ENCODE measurements at regions not wholly inside any gene's neighbourhood (a gene's known extent, or its start where the extent isn't known, plus 50 kb on each side); places are given as distances from the start of the nearest gene placed in this dataset.

- TF ChIP-seq YY1 (IDR thresholded peaks at IDR 0.05; ENCODE audit: insufficient read depth, insufficient read length) (no peak), SUZ12 (IDR thresholded peaks at IDR 0.05; ENCODE audit: extremely low read depth, insufficient read depth, insufficient read length) (no peak), ZNF274 (IDR thresholded peaks at IDR 0.05; ENCODE audit: low read depth, low read length) (no peak)
- no peak for DNase-seq (ENCODE audit: low read depth, low spot score)
- no peak overlapping the region for H3K4me3 ChIP-seq (ENCODE audit: insufficient read length, low read depth)
- H3K9me3 ChIP-seq (ENCODE audit: insufficient read depth, low read length): no peaks in the 10 kb centered on the region
- no peak overlapping the region for H3K9ac ChIP-seq (ENCODE audit: insufficient read length, low read depth)
- H3K4me1 ChIP-seq (ENCODE audit: insufficient read depth, insufficient read length): no peaks in the 10 kb centered on the region
- H3K36me3 ChIP-seq (ENCODE audit: insufficient read depth, insufficient read length, low read length): no peaks in the 10 kb centered on the region
- H3K27me3 ChIP-seq (ENCODE audit: insufficient read depth, insufficient read length): no peaks in the 10 kb centered on the region
Measured at GRCh38 chr4:14132301-14132700, 504.8 kb upstream of the BOD1L1 start.

GRCh38 chr4:14138106-14138505, 510.6 kb upstream of the BOD1L1 start:
- no peak overlapping the region for H3K4me3 ChIP-seq (ENCODE audit: insufficient read length, low read depth)
- H3K27me3 ChIP-seq (ENCODE audit: insufficient read depth, insufficient read length): no peaks in the 10 kb centered on the region
- no peaks in the 10 kb centered on the region for H3K36me3 ChIP-seq (ENCODE audit: insufficient read depth, insufficient read length, low read length)
- no peaks in the 10 kb centered on the region for H3K9me3 ChIP-seq (ENCODE audit: insufficient read depth, low read length)
- no peak overlapping the region for H3K9ac ChIP-seq (ENCODE audit: insufficient read length, low read depth)
- DNase-seq (ENCODE audit: low read depth, low spot score): no peak
- TF ChIP-seq ZNF274 (IDR thresholded peaks at IDR 0.05; ENCODE audit: low read depth, low read length) (no peak), SUZ12 (IDR thresholded peaks at IDR 0.05; ENCODE audit: extremely low read depth, insufficient read depth, insufficient read length) (no peak), YY1 (IDR thresholded peaks at IDR 0.05; ENCODE audit: insufficient read depth, insufficient read length) (no peak)
- no peaks in the 10 kb centered on the region for H3K4me1 ChIP-seq (ENCODE audit: insufficient read depth, insufficient read length)

- TF ChIP-seq YY1 (IDR thresholded peaks at IDR 0.05; ENCODE audit: insufficient read depth, insufficient read length): no peak
- no peak for TF ChIP-seq SUZ12 (IDR thresholded peaks at IDR 0.05; ENCODE audit: extremely low read depth, insufficient read depth, insufficient read length)
- no peak for TF ChIP-seq ZNF274 (IDR thresholded peaks at IDR 0.05; ENCODE audit: low read depth, low read length)
- DNase-seq (ENCODE audit: low read depth, low spot score): peak; percentile 22
- Histone ChIP-seq H3K36me3 (ENCODE audit: insufficient read depth, insufficient read length, low read length) (no peaks in the 10 kb centered on the region), H3K9me3 (ENCODE audit: insufficient read depth, low read length) (no peaks in the 10 kb centered on the region; the same call in 1 of the 2 replicates), H3K4me3 (ENCODE audit: insufficient read length, low read depth) (no peak overlapping the region), H3K4me1 (ENCODE audit: insufficient read depth, insufficient read length) (no peaks in the 10 kb centered on the region), H3K27me3 (ENCODE audit: insufficient read depth, insufficient read length) (no peaks in the 10 kb centered on the region), H3K9ac (ENCODE audit: insufficient read length, low read depth) (no peak overlapping the region)
Measured at GRCh38 chr4:14143892-14144291, 516.4 kb upstream of the BOD1L1 start.

GRCh38 chr4:14149176-14150053, 521.9 kb upstream of the BOD1L1 start:
- no peak for TF ChIP-seq SUZ12 (IDR thresholded peaks at IDR 0.05; ENCODE audit: extremely low read depth, insufficient read depth, insufficient read length)
- no peak for TF ChIP-seq ZNF274 (IDR thresholded peaks at IDR 0.05; ENCODE audit: low read depth, low read length)
- TF ChIP-seq YY1 (IDR thresholded peaks at IDR 0.05; ENCODE audit: insufficient read depth, insufficient read length): no peak
- Histone ChIP-seq H3K9ac (ENCODE audit: insufficient read length, low read depth) (no peak overlapping the region), H3K9me3 (ENCODE audit: insufficient read depth, low read length) (no peaks in the 10 kb centered on the region; the same call in 1 of the 2 replicates), H3K36me3 (ENCODE audit: insufficient read depth, insufficient read length, low read length) (no peaks in the 10 kb centered on the region), H3K4me3 (ENCODE audit: insufficient read length, low read depth) (no peak overlapping the region), H3K4me1 (ENCODE audit: insufficient read depth, insufficient read length) (no peaks in the 10 kb centered on the region), H3K27me3 (ENCODE audit: insufficient read depth, insufficient read length) (no peaks in the 10 kb centered on the region)
- no peak for DNase-seq (ENCODE audit: low read depth, low spot score)

- H3K27me3 ChIP-seq (ENCODE audit: insufficient read depth, insufficient read length): no peaks in the 10 kb centered on the region
- no peak overlapping the region for H3K9ac ChIP-seq (ENCODE audit: insufficient read length, low read depth)
- no peaks in the 10 kb centered on the region for H3K4me1 ChIP-seq (ENCODE audit: insufficient read depth, insufficient read length)
- H3K36me3 ChIP-seq (ENCODE audit: insufficient read depth, insufficient read length, low read length): no peaks in the 10 kb centered on the region
- H3K9me3 ChIP-seq (ENCODE audit: insufficient read depth, low read length): no peaks in the 10 kb centered on the region; the same call in 1 of the 2 replicates
- TF ChIP-seq ZNF274 (IDR thresholded peaks at IDR 0.05; ENCODE audit: low read depth, low read length): no peak
- TF ChIP-seq SUZ12 (IDR thresholded peaks at IDR 0.05; ENCODE audit: extremely low read depth, insufficient read depth, insufficient read length): no peak
- TF ChIP-seq YY1 (IDR thresholded peaks at IDR 0.05; ENCODE audit: insufficient read depth, insufficient read length): no peak
- no peak overlapping the region for H3K4me3 ChIP-seq (ENCODE audit: insufficient read length, low read depth)
- DNase-seq (ENCODE audit: low read depth, low spot score): no peak
Measured at GRCh38 chr4:14151101-14151500, 523.6 kb upstream of the BOD1L1 start.

- H3K4me3 ChIP-seq (ENCODE audit: insufficient read length, low read depth): no peak overlapping the region
- H3K36me3 ChIP-seq (ENCODE audit: insufficient read depth, insufficient read length, low read length): no peaks in the 10 kb centered on the region
- no peaks in the 10 kb centered on the region for H3K27me3 ChIP-seq (ENCODE audit: insufficient read depth, insufficient read length)
- DNase-seq (ENCODE audit: low read depth, low spot score): no peak
- H3K9ac ChIP-seq (ENCODE audit: insufficient read length, low read depth): no peak overlapping the region
- no peaks in the 10 kb centered on the region for H3K4me1 ChIP-seq (ENCODE audit: insufficient read depth, insufficient read length)
- no peaks in the 10 kb centered on the region for H3K9me3 ChIP-seq (ENCODE audit: insufficient read depth, low read length)
- TF ChIP-seq SUZ12 (IDR thresholded peaks at IDR 0.05; ENCODE audit: extremely low read depth, insufficient read depth, insufficient read length) (no peak), ZNF274 (IDR thresholded peaks at IDR 0.05; ENCODE audit: low read depth, low read length) (no peak), YY1 (IDR thresholded peaks at IDR 0.05; ENCODE audit: insufficient read depth, insufficient read length) (no peak)
Measured at GRCh38 chr4:14152834-14153519, 525.5 kb upstream of the BOD1L1 start.

GRCh38 chr4:14155803-14156202, 528.3 kb upstream of the BOD1L1 start:
- Histone ChIP-seq H3K4me1 (ENCODE audit: insufficient read depth, insufficient read length) (no peaks in the 10 kb centered on the region), H3K27me3 (ENCODE audit: insufficient read depth, insufficient read length) (no peaks in the 10 kb centered on the region), H3K9me3 (ENCODE audit: insufficient read depth, low read length) (no peaks in the 10 kb centered on the region), H3K4me3 (ENCODE audit: insufficient read length, low read depth) (no peak overlapping the region), H3K36me3 (ENCODE audit: insufficient read depth, insufficient read length, low read length) (no peaks in the 10 kb centered on the region), H3K9ac (ENCODE audit: insufficient read length, low read depth) (no peak overlapping the region)
- TF ChIP-seq ZNF274 (IDR thresholded peaks at IDR 0.05; ENCODE audit: low read depth, low read length): no peak
- no peak for TF ChIP-seq SUZ12 (IDR thresholded peaks at IDR 0.05; ENCODE audit: extremely low read depth, insufficient read depth, insufficient read length)
- TF ChIP-seq YY1 (IDR thresholded peaks at IDR 0.05; ENCODE audit: insufficient read depth, insufficient read length): no peak
- no peak for DNase-seq (ENCODE audit: low read depth, low spot score)

All from NT2/D1 (cell line).